Ammon's horn (tissue), 1 donor: ENCODE measurements at regions not wholly inside any gene's neighbourhood (a gene's known extent, or its start where the extent isn't known, plus 50 kb on each side); places are given as distances from the start of the nearest gene placed in this dataset.
"Not testable (repeated sequence)": the region's sequence is repeated elsewhere in the genome, so short reads cannot be mapped to it uniquely, and the experiment has no call there.

Experiments used
- DNase-seq: peaks from one replicate; pipeline ENCODE4 v3.0.0-alpha.2; 2016; ENCODE audit warnings: low spot score

DNA sequence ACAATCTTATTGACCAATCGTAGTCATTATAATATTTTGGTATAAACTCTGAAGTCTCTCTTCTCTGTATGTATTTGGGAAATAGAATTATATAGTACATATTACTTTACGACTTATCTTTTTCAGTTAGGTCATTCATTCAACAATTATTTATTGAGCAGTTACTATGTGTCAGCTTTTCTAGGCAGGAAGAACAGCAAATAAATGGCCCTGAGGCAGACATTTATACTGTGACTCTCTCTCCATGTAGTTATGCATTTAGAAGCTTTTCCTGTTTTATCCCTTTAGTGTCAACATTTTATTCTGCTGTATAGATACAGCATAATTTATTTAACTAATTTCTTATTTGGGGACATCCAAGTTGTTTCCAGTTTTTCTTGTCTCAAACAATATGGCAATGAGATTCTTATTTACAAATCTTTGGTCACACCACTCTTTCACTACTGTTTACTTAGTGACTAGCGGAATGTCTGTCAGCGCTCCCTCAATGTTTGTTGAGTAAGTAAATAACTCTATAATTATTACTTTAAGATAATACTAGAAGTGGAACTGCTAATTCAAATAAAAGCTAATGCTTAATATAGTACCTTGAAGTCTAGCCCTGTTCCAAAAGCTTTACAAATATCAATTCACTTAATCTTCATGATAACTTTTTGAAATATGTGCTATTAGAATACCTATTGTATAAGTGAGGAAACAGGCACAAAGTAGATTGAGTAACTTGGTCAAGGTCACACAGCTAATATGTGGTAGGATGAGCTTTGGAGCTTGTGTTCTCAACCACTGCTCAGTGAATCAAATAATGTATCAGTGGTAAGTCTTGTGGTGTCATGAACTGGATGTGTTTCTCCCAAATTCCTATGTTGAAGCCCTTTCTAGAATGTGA is 465.6 kb downstream of the SIPA1L2 start:
- no peak for DNase-seq

DNA sequence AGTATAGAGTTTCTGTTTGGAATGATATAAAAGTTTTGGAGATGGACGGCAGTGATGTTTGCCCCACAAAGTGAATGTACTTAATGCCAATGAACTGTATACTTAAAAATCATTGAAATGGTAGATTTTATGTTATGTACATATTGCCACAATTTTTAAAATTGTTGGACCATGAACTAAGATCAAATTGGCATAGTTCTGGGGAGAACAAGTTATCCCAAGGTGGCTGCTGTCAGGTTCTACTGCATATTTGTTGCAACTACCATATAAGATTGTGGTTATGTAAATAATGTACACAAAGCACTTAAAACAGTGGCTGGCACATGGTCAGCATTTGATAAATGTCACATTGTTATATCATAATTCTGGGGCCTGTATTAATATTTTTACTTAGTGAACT is 466.4 kb downstream of the SIPA1L2 start:
- no peak for DNase-seq

- no peak for DNase-seq
These were observed 467.9 kb downstream of the SIPA1L2 start for GRCh38 chr1:232162001-232162400.

DNA sequence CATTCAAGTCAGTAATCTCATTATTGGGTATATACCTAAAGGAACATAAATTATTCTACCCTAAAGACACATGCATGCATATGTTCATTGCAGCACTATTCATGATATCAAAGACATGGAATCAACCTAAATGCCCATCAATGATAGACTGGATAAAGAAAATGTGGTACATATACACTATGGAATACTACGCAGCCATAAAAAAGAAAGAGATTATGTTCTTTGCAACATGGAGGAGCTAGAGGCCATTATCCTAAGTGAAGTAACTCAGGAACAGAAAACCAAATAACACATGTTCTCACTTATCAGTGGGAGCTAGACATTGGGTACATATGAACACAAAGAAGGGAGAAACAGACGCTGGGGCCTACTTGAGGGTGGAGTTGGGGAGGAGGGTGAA is 471.4 kb downstream of the SIPA1L2 start:
- not testable (repeated sequence) for DNase-seq

DNA sequence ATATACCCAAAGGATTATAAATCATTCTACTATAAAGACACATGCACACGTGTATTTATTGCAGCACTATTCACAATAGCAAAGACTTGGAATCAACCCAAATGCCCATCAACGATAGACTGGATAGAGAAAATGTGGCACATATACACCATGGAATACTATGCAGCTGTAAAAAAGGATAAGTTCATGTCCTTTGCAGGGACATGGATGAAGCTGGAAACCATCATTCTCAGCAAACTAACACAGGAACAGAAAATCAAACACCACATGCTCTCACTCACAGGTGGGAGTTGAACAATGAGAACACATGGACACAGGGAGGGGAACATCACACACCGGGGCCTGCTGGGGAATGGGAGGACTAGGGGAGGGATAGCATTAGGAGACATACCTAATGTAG is 473.9 kb downstream of the SIPA1L2 start:
- DNase-seq: not testable (repeated sequence)

GRCh38 chr1:232153652-232154051 is 476.3 kb downstream of the SIPA1L2 start:
- no peak for DNase-seq

DNA sequence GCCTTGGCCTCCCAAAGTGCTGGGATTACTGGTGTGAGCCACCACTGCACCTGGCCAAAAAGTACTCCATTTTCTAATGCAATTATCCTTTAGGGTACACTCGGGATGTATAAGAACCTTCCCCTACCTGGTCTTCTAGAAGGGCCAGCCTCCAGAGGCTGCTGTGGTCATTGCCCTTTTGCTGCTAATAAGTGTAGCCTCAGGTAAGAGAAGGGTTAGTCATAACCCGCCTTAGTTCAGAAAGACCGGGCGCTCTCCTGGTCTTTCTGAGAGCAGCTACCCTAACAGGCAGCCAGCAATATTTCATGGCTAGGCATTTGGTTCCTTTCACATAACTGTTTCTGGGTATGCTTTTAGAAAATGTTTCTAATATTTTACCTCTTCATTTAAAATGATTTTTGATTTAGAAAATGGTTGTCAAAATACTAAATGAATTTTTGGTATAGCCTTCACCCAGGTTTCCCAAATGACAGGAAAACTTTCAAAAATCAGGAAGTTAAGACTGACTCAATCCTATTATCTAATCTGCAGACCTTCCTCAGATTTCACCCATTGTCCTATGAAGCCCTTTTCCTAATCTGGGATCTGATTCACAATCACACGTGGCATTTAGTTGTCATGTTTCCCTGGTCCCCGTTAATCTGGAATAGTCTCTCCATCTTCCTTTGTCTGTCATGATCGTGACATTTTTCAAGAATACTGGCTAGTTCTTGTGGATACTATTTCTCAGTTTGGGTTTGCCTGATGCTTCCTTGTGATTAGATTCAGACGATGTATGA is 479.0 kb downstream of the SIPA1L2 start:
- no peak for DNase-seq

DNA sequence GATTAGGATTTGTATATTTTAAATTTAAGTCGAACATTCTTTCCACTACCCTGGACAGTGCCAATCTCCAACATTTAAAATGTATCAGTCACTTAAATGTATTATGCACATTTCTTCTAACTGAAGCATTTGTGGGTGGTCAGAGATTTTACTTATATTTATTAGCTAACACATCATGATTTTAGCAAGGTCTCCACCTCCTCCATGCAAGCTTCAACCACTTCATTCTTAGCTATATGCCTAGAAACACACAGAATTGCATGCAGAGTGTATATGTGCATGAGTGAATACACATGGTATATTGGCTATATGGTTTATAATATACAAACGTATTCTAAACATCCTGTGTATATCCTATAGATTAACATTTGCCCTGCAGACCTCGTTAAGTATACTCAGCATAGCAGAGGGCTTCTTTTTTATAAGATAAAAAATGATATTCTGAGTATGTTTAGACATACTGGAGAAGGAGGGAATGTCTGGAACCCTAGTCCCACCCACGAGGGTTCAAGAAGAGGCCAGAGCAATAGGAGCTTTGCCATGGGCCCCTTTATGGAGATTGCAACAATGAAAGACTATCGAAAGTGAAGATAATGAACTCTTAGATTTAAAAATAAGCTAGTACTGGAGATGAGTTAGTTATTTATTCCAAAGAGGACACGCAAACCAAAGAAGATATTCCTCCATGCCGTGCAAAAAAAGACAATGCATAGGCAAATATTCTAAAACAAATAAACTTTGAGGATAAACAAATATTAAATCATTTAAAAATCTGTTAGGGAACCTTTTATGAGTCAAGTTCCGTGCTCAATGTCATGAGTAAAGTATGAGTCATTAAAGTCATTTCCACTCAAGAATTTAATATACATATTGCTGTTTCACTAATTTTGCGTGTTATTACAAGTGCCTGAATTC is 480.4 kb downstream of the SIPA1L2 start:
- DNase-seq: no peak

DNA sequence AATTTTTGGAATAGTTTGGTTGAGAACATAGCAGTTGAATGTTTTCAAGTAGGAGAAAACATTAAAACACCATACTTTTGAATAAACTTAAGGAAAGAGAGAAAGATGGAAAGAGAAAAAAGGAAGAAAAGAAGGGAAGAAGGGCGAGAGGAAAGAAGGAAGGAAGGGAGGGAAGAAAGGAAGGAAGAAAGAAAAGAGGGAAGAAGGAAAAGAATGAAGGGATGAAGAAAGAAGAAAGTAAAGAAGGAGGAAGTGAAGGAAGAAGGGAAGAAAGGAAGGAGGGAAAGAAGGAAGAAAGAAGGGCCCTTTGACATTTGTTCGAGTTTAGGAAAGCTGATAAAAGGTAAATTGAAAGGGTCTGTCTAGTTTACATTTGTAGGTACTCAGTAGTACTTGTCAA is 482.7 kb downstream of the SIPA1L2 start:
- no peak for DNase-seq

GRCh38 chr1:232146514-232146913 is 483.4 kb downstream of the SIPA1L2 start:
- no peak for DNase-seq

- no peak for DNase-seq
These were observed 484.2 kb downstream of the SIPA1L2 start for GRCh38 chr1:232145768-232146167.

DNA sequence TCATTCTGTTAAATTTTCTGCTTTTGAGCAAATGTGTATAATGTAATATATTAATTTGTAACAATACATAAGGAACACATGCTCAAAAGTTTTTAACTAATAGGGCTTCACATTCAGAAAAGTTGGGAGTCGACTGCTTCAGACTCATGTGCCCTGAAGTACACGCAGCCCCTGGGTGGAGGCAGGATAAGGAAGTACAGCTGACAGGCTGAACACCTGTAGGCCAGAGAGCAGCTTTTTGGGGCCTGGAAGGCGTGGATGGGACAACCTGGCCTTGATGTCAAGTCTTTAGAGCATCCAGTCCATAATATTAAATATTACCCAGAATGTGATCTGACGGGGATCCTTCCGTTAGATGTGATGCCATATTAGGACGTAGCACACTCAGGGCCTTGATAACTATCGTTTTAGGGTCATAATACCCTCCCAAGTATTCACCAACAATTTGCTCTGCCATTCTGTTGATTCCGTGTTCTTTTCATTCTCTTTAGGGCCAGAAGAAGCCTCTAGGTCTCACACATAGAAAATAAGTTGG is 485.2 kb downstream of the SIPA1L2 start:
- DNase-seq: no peak

DNA sequence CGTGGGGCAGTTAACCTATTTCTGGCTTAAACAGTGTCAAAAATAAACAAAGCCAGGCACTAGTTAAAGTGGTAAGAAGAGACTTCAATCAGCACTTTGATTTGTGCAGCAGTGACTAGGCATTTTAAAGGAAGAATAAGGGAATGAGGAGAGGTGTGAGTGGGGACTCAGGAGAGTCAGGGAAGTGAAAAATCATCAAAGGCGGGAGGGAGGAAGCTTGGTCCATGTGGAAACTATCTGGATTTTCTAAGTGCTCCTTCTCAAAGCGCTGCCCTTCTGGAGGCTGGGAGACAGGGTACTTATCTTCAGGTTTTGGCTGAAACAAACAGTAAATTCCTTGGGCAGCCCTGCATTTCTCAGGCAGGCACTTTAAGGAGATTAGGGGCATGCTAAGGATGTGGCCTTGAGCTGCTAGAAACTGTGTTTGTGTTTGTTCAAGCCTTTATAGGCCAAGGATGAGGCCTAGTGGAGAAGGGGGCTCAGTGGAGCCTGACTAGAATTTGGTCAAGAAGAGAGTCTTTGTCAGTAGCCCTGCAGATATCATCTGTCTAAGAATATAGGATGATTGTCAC is 486.5 kb downstream of the SIPA1L2 start:
- no peak for DNase-seq

GRCh38 chr1:232142403-232143314 is 487.3 kb downstream of the SIPA1L2 start:
- peak; percentile 23 for DNase-seq

DNA sequence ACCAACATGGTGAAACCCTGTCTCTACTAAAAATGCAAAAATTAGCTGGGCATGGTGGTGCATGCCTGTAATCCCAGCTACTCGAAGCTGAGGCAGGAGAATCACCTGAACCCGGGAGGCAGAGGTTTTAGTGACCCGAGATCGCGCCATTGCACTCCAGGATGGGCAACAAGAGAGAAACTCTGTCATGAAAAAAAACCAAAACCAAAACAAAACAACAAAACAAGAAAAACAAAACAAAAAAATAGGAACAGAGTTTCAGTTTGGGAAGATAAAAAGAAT is 488.8 kb downstream of the SIPA1L2 start:
- DNase-seq: not testable (repeated sequence)

GRCh38 chr1:232140419-232141166 is 489.3 kb downstream of the SIPA1L2 start:
- DNase-seq: no peak

DNA sequence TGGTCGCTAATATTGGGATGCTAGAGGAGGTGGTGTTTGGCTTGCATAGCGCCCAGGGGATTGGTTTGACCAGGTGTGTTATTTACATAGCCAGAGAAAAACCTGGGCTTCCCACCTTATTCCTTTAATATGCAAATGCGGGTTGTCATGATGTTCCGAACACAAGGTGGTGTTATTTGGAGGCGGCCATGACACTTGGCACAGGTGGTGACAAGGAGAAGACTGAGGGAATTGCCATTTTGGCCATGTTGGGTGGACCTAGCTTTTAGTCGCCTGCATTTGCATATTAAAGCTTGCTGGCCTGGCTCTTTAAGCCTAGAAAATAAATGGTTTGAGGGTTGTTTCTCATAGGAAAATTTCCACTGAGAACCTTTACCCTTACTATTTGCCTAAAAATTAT is 490.5 kb downstream of the SIPA1L2 start:
- no peak for DNase-seq

DNA sequence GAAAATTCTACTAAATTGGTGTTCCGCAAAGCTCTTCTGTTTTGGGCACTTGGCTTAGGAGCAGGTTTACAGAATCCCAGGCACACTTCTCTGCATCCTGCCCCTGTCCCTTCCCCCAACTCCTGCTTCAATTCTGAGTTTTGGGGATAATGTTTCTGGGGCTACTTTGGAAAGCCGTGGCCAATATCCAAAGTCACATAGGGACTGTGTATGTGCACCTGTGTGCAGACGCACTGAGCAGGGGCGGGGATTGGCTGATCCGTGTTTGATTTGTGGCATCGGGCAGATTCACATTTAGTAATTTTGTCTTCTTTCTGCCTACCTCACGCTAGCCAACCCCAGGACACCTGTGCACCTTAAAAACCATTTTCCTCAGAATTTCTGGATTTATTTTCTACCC is 491.9 kb downstream of the SIPA1L2 start:
- DNase-seq: no peak

DNA sequence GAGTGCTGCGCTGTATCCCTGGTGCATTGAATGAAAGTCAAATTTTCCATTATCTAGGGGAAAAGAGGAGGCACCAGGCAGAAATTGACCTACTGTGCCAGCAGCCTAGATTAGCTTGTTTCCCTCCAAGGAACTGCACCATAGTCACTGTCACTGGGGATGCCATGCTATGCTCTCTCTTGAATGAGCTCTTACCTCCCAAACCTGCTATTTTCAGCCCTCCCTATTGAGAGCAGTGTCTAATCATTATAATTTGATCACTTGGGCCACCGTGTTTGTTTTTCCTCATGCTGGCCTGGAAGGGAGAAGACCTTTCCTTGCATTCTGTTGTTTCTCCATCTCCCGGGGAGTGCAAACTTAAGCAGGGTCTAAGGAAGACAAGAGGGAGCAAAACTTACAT is 492.9 kb downstream of the SIPA1L2 start:
- no peak for DNase-seq

DNA sequence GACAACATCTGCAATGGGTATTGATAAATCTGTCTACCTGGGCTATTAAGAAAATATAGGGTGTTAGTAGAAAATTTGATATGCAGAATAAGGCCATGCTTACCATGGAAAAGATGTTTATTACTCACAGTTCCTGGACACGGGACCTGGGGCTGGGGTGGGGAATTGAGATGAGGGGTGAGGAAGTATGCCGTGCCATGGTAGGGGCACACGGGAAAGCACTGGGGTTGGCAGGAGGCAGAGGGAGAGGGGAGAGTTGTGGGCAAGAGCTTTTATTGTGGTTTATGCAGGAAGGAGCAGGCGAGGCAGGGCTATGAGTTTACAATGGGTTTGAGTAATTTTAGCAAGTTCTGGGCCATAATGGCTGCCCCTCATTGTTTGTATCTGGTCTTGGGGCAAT is 493.8 kb downstream of the SIPA1L2 start:
- DNase-seq: no peak
